K562 (cell line): ENCODE measurements at regions not wholly inside any gene's neighbourhood (a gene's known extent, or its start where the extent isn't known, plus 50 kb on each side); places are given as distances from the start of the nearest gene placed in this dataset.

Experiments used
- ATF7 ChIP-seq: fragments of 450-650 bp; IDR thresholded peaks from 2 replicates; pipeline ENCODE4 v1.7.1; 2014; ENCODE audit warnings: mild to moderate bottlenecking, moderate library complexity
- COPS2 ChIP-seq: fragments of 450-650 bp; conservative IDR thresholded peaks from 2 replicates; pipeline ENCODE4 v1.6.1; 2016; ENCODE audit warnings: mild to moderate bottlenecking, moderate library complexity
- CREBBP ChIP-seq: IDR thresholded peaks from one replicate; pipeline ENCODE4 v1.6.1; 2012; ENCODE audit warnings: low read depth, mild to moderate bottlenecking, control low read depth, inconsistent platforms, low read length
- EP300 ChIP-seq: IDR thresholded peaks from 2 replicates; pipeline ENCODE4 v1.6.1; 2012; ENCODE audit warnings: low read length, improper control_type of control experiment
- GABPA ChIP-seq: fragments of 200-800 bp; sonication (Bioruptor generic); conservative IDR thresholded peaks from 2 replicates; pipeline ENCODE4 v1.6.1; 2016; ENCODE audit warnings: low read depth, missing genetic modification characterization, missing compliant biosample characterization
- GATAD2B ChIP-seq: fragments of 450-650 bp; IDR thresholded peaks from 2 replicates; pipeline ENCODE4 v1.6.1; 2017; ENCODE audit warnings: mild to moderate bottlenecking, borderline replicate concordance
- NFXL1 ChIP-seq: fragments of 450-650 bp; formaldehyde crosslinking; IDR thresholded peaks from 2 replicates; pipeline ENCODE4 v1.4.0; 2021; ENCODE audit warnings: mild to moderate bottlenecking
- TAF1 ChIP-seq: IDR thresholded peaks from 2 replicates; pipeline ENCODE4 v1.6.1; 2011; ENCODE audit warnings: mild to moderate bottlenecking, low read length, moderate library complexity; ENCODE audit not compliant: insufficient read depth, control insufficient read depth, severe bottlenecking; ENCODE audit errors: extremely low read depth
- ZNF354B ChIP-seq: fragments of 250-450 bp; sonication (Bioruptor Pico); IDR thresholded peaks from 2 replicates; pipeline ENCODE4 v1.4.0; 2020
- TF ChIP-seq, protein P1 (sequence below): fragments of 250-450 bp; sonication (Bioruptor Pico); IDR thresholded peaks from 2 replicates; pipeline ENCODE4 v1.9.0; 2021; ENCODE audit warnings: mild to moderate bottlenecking, inconsistent platforms
- TF ChIP-seq, protein P2 (sequence below): sonication (generic); formaldehyde crosslinking; IDR thresholded peaks from 2 replicates; pipeline ENCODE4 v1.5.0; 2020; ENCODE audit warnings: missing genetic modification reagents

DNA sequence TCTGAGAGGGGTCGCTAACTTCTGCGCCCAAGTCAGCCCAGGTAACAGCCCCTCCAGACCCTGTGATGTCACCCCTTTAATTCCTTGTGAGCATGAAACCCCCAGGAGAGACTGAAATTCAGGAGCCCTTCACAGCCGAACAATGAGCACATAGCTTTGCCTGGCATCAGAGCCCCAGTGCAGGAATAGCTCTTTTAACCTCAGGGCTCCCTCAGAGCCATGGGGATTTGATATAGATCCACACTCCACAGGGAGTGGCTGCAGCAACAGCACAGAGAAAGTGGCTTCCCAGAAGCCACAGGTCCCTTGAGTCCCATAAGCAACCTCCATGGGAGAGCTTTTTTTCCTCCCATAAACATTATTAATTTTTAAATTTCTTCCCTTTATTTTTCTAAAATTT, 150.0 kb upstream of the MARCKS start:
- TF ChIP-seq ATF7 (no peak), CREBBP (no peak), GABPA (tag) (no peak), TAF1 (no peak), GATAD2B (no peak), COPS2 (no peak), ZNF354B (CRISPR knock-in tag) (no peak), NFXL1 (CRISPR knock-in tag) (no peak), EP300 (no peak)
- TF ChIP-seq, protein P1, sequence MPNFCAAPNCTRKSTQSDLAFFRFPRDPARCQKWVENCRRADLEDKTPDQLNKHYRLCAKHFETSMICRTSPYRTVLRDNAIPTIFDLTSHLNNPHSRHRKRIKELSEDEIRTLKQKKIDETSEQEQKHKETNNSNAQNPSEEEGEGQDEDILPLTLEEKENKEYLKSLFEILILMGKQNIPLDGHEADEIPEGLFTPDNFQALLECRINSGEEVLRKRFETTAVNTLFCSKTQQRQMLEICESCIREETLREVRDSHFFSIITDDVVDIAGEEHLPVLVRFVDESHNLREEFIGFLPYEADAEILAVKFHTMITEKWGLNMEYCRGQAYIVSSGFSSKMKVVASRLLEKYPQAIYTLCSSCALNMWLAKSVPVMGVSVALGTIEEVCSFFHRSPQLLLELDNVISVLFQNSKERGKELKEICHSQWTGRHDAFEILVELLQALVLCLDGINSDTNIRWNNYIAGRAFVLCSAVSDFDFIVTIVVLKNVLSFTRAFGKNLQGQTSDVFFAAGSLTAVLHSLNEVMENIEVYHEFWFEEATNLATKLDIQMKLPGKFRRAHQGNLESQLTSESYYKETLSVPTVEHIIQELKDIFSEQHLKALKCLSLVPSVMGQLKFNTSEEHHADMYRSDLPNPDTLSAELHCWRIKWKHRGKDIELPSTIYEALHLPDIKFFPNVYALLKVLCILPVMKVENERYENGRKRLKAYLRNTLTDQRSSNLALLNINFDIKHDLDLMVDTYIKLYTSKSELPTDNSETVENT (CRISPR knock-in tag): no peak
- TF ChIP-seq, protein P2, sequence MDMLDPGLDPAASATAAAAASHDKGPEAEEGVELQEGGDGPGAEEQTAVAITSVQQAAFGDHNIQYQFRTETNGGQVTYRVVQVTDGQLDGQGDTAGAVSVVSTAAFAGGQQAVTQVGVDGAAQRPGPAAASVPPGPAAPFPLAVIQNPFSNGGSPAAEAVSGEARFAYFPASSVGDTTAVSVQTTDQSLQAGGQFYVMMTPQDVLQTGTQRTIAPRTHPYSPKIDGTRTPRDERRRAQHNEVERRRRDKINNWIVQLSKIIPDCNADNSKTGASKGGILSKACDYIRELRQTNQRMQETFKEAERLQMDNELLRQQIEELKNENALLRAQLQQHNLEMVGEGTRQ: no peak
